Neural cell (in vitro differentiated cells): ENCODE measurements at regions not wholly inside any gene's neighbourhood (a gene's known extent, or its start where the extent isn't known, plus 50 kb on each side); places are given as distances from the start of the nearest gene placed in this dataset.
"Not testable (repeated sequence)": the region's sequence is repeated elsewhere in the genome, so short reads cannot be mapped to it uniquely, and the experiment has no call there.

Experiments
- H2AFZ ChIP-seq: fragments of 200-600, 300-800 bp; sonication (generic), shearing (Covaris generic); 2 replicates; pipeline ENCODE4 v1.6.0; 2014; ENCODE audit warnings: low read depth, mild to moderate bottlenecking, antibody characterized with exemption, low read length, moderate library complexity
- H3F3A ChIP-seq: fragments of 200-600 bp; shearing (Covaris generic); 2 replicates; pipeline ENCODE4 v1.6.1; 2016; ENCODE audit warnings: mild to moderate bottlenecking, moderate library complexity, mixed read lengths, antibody characterized with exemption, low read length; ENCODE audit not compliant: insufficient read depth, poor library complexity, severe bottlenecking
- H3K27ac ChIP-seq: fragments of 200-600, 300-800 bp; sonication (generic), shearing (Covaris generic); 2 replicates; pipeline ENCODE4 v1.5.1; 2014; ENCODE audit warnings: mild to moderate bottlenecking, low read length, moderate library complexity
- H3K27me3 ChIP-seq: fragments of 300-800, 200-600 bp; sonication (generic), shearing (Covaris generic); 2 replicates; pipeline ENCODE4 v1.6.0; 2014; ENCODE audit warnings: mild to moderate bottlenecking, low read depth, low read length, moderate library complexity; ENCODE audit not compliant: insufficient read depth
- H3K36me3 ChIP-seq: fragments of 300-800, 200-600 bp; sonication (generic), shearing (Covaris generic); 2 replicates; pipeline ENCODE4 v1.5.1; 2014; ENCODE audit warnings: mild to moderate bottlenecking, antibody characterized with exemption, low read length, moderate library complexity; ENCODE audit not compliant: insufficient read depth
- H3K4me2 ChIP-seq: fragments of 300-800, 200-600 bp; sonication (generic), shearing (Covaris generic); 2 replicates; pipeline ENCODE4 v1.6.0; 2014; ENCODE audit warnings: mild to moderate bottlenecking, low read length
- H3K4me3 ChIP-seq: fragments of 300-800, 200-600 bp; sonication (generic), shearing (Covaris generic); 2 replicates; pipeline ENCODE4 v1.5.1; 2014; ENCODE audit warnings: mild to moderate bottlenecking, low read length, moderate library complexity
- H3K79me2 ChIP-seq: fragments of 200-600 bp; shearing (Covaris generic); replicated peaks from 2 replicates; pipeline ENCODE4 v1.6.0; 2014; ENCODE audit warnings: mild to moderate bottlenecking, low read length, moderate library complexity; ENCODE audit not compliant: insufficient read depth
- H3K9ac ChIP-seq: fragments of 300-800, 200-600 bp; sonication (generic), shearing (Covaris generic); 2 replicates; pipeline ENCODE4 v1.6.1; 2016; ENCODE audit warnings: mild to moderate bottlenecking, low read length, mixed read lengths
- H3K9me2 ChIP-seq: fragments of 200-600 bp; shearing (Covaris generic); 2 replicates; pipeline ENCODE4 v1.6.1; 2016; ENCODE audit warnings: mild to moderate bottlenecking, low read length, mixed read lengths; ENCODE audit not compliant: insufficient read depth
- H3K9me3 ChIP-seq: fragments of 200-600, 300-800 bp; sonication (generic), shearing (Covaris generic); 2 replicates; pipeline ENCODE4 v1.6.1; 2016; ENCODE audit warnings: mild to moderate bottlenecking, mixed run types, low read length, moderate library complexity, mixed read lengths
- H4K20me1 ChIP-seq: fragments of 200-600 bp; shearing (Covaris generic); 2 replicates; pipeline ENCODE4 v1.6.1; 2016; ENCODE audit warnings: mild to moderate bottlenecking, mixed run types; ENCODE audit not compliant: insufficient read depth
- EP300 ChIP-seq: fragments of 450-650 bp; conservative IDR thresholded peaks from 2 replicates; pipeline ENCODE4 v1.6.1; 2014; ENCODE audit warnings: antibody characterized with exemption, mild to moderate bottlenecking, moderate library complexity; ENCODE audit not compliant: poor library complexity, severe bottlenecking
- EZH2 ChIP-seq: fragments of 200-600, 300-800 bp; shearing (Covaris generic), sonication (generic); IDR thresholded peaks from 2 replicates; pipeline ENCODE4 v1.6.1; 2014; ENCODE audit warnings: antibody characterized with exemption, low read length, borderline replicate concordance, mild to moderate bottlenecking; ENCODE audit not compliant: insufficient read depth, poor library complexity, severe bottlenecking
- MXI1 ChIP-seq: fragments of 450-650 bp; conservative IDR thresholded peaks from 2 replicates; pipeline ENCODE4 v1.6.1; 2014; ENCODE audit warnings: antibody characterized with exemption, mild to moderate bottlenecking; ENCODE audit not compliant: poor library complexity, severe bottlenecking
- POLR2AphosphoS5 ChIP-seq: IDR thresholded peaks from 2 replicates; pipeline ENCODE4 v1.6.1; 2012
- RAD21 ChIP-seq: fragments of 450-650 bp; conservative IDR thresholded peaks from 2 replicates; pipeline ENCODE4 v1.6.1; 2014; ENCODE audit warnings: antibody characterized with exemption, mild to moderate bottlenecking, moderate library complexity
- SMC3 ChIP-seq: fragments of 450-650 bp; conservative IDR thresholded peaks from 2 replicates; pipeline ENCODE4 v1.6.1; 2014; ENCODE audit warnings: antibody characterized with exemption, mild to moderate bottlenecking, moderate library complexity; ENCODE audit not compliant: poor library complexity
- TAF1 ChIP-seq: IDR thresholded peaks from 2 replicates; pipeline ENCODE4 v1.6.1; 2012; ENCODE audit warnings: low read depth
- TF ChIP-seq, protein P1 (sequence below): fragments of 450-650 bp; IDR thresholded peaks from 2 replicates; pipeline ENCODE4 v1.5.1; 2014; ENCODE audit warnings: antibody characterized with exemption, mild to moderate bottlenecking, moderate library complexity; ENCODE audit not compliant: poor library complexity, severe bottlenecking
- TF ChIP-seq, protein P2 (sequence below): IDR thresholded peaks from 2 replicates; pipeline ENCODE4 v1.6.1; 2012; ENCODE audit warnings: borderline replicate concordance

DNA sequence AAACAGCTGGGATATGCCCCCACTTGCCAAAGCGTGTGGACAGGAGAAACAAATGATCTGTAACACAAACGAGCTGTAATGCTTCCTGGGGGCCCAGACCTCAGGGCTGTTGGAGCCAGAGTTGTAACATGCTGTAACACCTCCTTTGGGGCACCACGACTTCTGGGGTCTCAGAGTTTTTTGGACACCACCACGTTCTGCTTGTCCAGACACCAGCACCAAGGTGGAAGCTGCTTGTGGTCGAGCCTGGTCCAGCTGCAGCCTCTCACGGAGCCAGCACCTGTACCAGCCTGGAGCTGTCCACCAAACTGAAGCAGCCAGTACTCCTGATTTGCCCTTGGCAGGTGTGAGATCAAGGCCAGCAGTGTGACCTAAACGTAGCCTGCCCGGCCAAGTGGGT, 879.4 kb downstream of the SLC6A15 start:
- no peaks in the 10 kb centered on the region for H3K36me3 ChIP-seq
- H3K9me2 ChIP-seq: no peaks in the 10 kb centered on the region
- no peaks in the 10 kb centered on the region for H4K20me1 ChIP-seq
- no peak overlapping the region for H2AFZ ChIP-seq
- no peak overlapping the region for H3K4me3 ChIP-seq
- no peak overlapping the region for H3K27ac ChIP-seq
- no peaks in the 10 kb centered on the region for H3F3A ChIP-seq
- H3K79me2 ChIP-seq: no peaks in the 10 kb centered on the region
- H3K9me3 ChIP-seq: no peaks in the 10 kb centered on the region
- no peak overlapping the region for H3K4me2 ChIP-seq
- H3K9ac ChIP-seq: no peak overlapping the region
- no peaks in the 10 kb centered on the region for H3K27me3 ChIP-seq
- TF ChIP-seq, protein P1, sequence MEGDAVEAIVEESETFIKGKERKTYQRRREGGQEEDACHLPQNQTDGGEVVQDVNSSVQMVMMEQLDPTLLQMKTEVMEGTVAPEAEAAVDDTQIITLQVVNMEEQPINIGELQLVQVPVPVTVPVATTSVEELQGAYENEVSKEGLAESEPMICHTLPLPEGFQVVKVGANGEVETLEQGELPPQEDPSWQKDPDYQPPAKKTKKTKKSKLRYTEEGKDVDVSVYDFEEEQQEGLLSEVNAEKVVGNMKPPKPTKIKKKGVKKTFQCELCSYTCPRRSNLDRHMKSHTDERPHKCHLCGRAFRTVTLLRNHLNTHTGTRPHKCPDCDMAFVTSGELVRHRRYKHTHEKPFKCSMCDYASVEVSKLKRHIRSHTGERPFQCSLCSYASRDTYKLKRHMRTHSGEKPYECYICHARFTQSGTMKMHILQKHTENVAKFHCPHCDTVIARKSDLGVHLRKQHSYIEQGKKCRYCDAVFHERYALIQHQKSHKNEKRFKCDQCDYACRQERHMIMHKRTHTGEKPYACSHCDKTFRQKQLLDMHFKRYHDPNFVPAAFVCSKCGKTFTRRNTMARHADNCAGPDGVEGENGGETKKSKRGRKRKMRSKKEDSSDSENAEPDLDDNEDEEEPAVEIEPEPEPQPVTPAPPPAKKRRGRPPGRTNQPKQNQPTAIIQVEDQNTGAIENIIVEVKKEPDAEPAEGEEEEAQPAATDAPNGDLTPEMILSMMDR: no peak
- no peak for TF ChIP-seq MXI1
- TF ChIP-seq POLR2AphosphoS5: no peak
- TF ChIP-seq SMC3: no peak
- no peak for TF ChIP-seq RAD21
- TF ChIP-seq, protein P2, sequence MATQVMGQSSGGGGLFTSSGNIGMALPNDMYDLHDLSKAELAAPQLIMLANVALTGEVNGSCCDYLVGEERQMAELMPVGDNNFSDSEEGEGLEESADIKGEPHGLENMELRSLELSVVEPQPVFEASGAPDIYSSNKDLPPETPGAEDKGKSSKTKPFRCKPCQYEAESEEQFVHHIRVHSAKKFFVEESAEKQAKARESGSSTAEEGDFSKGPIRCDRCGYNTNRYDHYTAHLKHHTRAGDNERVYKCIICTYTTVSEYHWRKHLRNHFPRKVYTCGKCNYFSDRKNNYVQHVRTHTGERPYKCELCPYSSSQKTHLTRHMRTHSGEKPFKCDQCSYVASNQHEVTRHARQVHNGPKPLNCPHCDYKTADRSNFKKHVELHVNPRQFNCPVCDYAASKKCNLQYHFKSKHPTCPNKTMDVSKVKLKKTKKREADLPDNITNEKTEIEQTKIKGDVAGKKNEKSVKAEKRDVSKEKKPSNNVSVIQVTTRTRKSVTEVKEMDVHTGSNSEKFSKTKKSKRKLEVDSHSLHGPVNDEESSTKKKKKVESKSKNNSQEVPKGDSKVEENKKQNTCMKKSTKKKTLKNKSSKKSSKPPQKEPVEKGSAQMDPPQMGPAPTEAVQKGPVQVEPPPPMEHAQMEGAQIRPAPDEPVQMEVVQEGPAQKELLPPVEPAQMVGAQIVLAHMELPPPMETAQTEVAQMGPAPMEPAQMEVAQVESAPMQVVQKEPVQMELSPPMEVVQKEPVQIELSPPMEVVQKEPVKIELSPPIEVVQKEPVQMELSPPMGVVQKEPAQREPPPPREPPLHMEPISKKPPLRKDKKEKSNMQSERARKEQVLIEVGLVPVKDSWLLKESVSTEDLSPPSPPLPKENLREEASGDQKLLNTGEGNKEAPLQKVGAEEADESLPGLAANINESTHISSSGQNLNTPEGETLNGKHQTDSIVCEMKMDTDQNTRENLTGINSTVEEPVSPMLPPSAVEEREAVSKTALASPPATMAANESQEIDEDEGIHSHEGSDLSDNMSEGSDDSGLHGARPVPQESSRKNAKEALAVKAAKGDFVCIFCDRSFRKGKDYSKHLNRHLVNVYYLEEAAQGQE: no peak
- TF ChIP-seq EP300: no peak
- TF ChIP-seq EZH2: no peak
- no peak for TF ChIP-seq TAF1

DNA sequence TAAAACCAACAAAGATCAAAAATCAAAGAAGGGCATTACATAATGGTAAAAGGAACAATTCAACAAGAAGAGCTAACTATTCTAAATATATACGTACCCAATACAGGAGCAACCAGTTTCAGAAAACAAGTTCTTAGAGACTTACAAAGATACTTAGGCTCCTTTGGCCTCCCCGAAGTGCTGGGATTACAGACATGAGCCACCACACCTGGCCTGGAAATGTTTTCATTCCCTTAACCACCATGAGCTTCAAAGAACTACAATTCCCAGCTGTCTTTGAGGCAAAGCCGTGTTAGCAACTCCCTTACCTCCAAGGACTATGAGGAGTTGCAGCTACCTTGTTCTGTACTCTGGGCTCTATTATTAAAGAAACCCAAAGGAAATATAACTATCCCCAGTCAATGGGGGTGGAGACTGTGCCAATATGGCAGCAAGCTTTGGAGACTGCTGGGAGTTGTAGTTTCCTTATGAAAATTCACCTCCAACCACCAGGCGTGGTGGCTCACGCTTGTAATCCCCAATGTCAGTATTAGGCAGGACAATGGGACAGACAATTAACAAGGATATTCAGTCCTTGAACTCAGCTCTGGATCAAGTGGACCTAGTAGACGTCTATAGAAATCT, 893.9 kb downstream of the SLC6A15 start:
- not testable (repeated sequence) for H3K4me2 ChIP-seq, H2AFZ ChIP-seq, H3K79me2 ChIP-seq, H3K36me3 ChIP-seq, H3K27me3 ChIP-seq, H3K9me2 ChIP-seq, H4K20me1 ChIP-seq, H3K4me3 ChIP-seq, H3K9me3 ChIP-seq, H3K9ac ChIP-seq, H3K27ac ChIP-seq, H3F3A ChIP-seq

DNA sequence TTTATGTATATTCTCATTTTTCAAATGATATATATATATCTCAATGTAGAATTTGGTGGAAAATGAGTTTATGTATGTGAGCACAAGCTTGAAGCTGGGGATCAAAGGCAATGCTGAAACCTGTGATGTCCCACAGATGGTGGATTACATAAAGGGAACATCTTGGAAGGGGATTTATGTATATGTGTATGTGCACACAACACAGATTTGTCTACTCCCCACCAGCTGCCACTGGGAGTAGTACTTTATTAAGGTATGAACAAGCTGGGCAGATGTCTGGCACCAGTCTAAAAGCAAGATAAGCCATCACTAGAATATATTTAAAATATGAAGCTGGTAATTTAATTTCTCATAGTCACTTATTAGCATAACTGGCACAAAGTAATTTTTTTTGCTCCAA, 895.6 kb downstream of the SLC6A15 start:
- no peaks in the 10 kb centered on the region for H3K79me2 ChIP-seq
- no peaks in the 10 kb centered on the region for H4K20me1 ChIP-seq
- no peaks in the 10 kb centered on the region for H3K9me2 ChIP-seq
- no peaks in the 10 kb centered on the region for H3K27me3 ChIP-seq
- H3K27ac ChIP-seq: no peak overlapping the region
- no peaks in the 10 kb centered on the region for H3F3A ChIP-seq
- no peak overlapping the region for H2AFZ ChIP-seq
- TF ChIP-seq, protein P2: no peak
- TF ChIP-seq EZH2 (no peak), EP300 (no peak)
- no peak overlapping the region for H3K4me2 ChIP-seq
- no peak overlapping the region for H3K9ac ChIP-seq
- H3K36me3 ChIP-seq: no peaks in the 10 kb centered on the region
- no peak overlapping the region for H3K4me3 ChIP-seq
- no peaks in the 10 kb centered on the region for H3K9me3 ChIP-seq
